HepG2 (cell line): ENCODE measurements at regions not wholly inside any gene's neighbourhood (a gene's known extent, or its start where the extent isn't known, plus 50 kb on each side); places are given as distances from the start of the nearest gene placed in this dataset.

Experiments used
- ATAD3A ChIP-seq: sonication (generic); formaldehyde crosslinking; IDR thresholded peaks from 2 replicates; pipeline ENCODE4 v1.4.0; 2020; ENCODE audit warnings: missing genetic modification reagents
- EP300 ChIP-seq, 3 experiments: sonication (generic) in 1 of 3; formaldehyde crosslinking in 1 of 3; IDR thresholded peaks; 2 replicates each; pipeline versions ENCODE4 v1.5.1 to v1.6.1; 2011 to 2020; ENCODE audit warnings: low read depth in 2 of 3, low read length in 2 of 3, borderline replicate concordance in 1 of 3, improper control_type of control experiment in 1 of 3, mild to moderate bottlenecking in 1 of 3, missing genetic modification reagents in 1 of 3, moderate library complexity in 1 of 3
- EZH2 ChIP-seq: conservative IDR thresholded peaks from 2 replicates; pipeline ENCODE4 v1.6.1; 2012; ENCODE audit warnings: mild to moderate bottlenecking, low read depth, low read length, moderate library complexity
- HDAC6 ChIP-seq: fragments of 200-600 bp; sonication (generic); IDR thresholded peaks from 2 replicates; pipeline ENCODE4 v1.7.0; 2017; ENCODE audit warnings: mild to moderate bottlenecking, antibody characterized with exemption, low read length, low read depth
- JUND ChIP-seq: sonication (generic); formaldehyde crosslinking; IDR thresholded peaks from 2 replicates; pipeline ENCODE4 v1.8.0; 2022; ENCODE audit warnings: mild to moderate bottlenecking, missing genetic modification reagents
- MAFF ChIP-seq: IDR thresholded peaks from 2 replicates; pipeline ENCODE4 v1.6.1; 2011; ENCODE audit warnings: low read depth, low read length, improper control_type of control experiment
- PBX3 ChIP-seq: sonication (generic); formaldehyde crosslinking; IDR thresholded peaks from 2 replicates; pipeline ENCODE4 v1.8.1; 2023; ENCODE audit warnings: missing genetic modification reagents, inconsistent platforms, borderline replicate concordance
- PHF20 ChIP-seq: sonication (generic); formaldehyde crosslinking; IDR thresholded peaks from 2 replicates; pipeline ENCODE4 v1.5.0; 2020; ENCODE audit warnings: mild to moderate bottlenecking, missing genetic modification reagents
- ZBTB34 ChIP-seq: sonication (generic); formaldehyde crosslinking; IDR thresholded peaks from 2 replicates; pipeline ENCODE4 v1.8.0; 2022; ENCODE audit warnings: mild to moderate bottlenecking, missing genetic modification reagents
- ZNF12 ChIP-seq: sonication (generic); formaldehyde crosslinking; IDR thresholded peaks from 2 replicates; pipeline ENCODE4 v1.5.0; 2020; ENCODE audit warnings: missing genetic modification reagents
- ZNF276 ChIP-seq: sonication (generic); formaldehyde crosslinking; IDR thresholded peaks from 2 replicates; pipeline ENCODE4 v1.4.0; 2020; ENCODE audit warnings: mild to moderate bottlenecking, low read depth, missing genetic modification reagents
- ZNF446 ChIP-seq: sonication (generic); formaldehyde crosslinking; IDR thresholded peaks from 2 replicates; pipeline ENCODE4 v1.5.0; 2020; ENCODE audit warnings: mild to moderate bottlenecking, missing genetic modification reagents
- ZNF556 ChIP-seq: sonication (generic); formaldehyde crosslinking; IDR thresholded peaks from 2 replicates; pipeline ENCODE4 v1.4.0; 2020; ENCODE audit warnings: mild to moderate bottlenecking, missing genetic modification reagents, borderline replicate concordance
- ZNF609 ChIP-seq: sonication (generic); formaldehyde crosslinking; IDR thresholded peaks from 2 replicates; pipeline ENCODE4 v1.4.0; 2020; ENCODE audit warnings: mild to moderate bottlenecking, missing genetic modification reagents, borderline replicate concordance
- ZNF660 ChIP-seq: sonication (generic); formaldehyde crosslinking; IDR thresholded peaks from 2 replicates; pipeline ENCODE4 v1.5.1; 2020; ENCODE audit warnings: mild to moderate bottlenecking, low read depth, missing genetic modification reagents, borderline replicate concordance
- ZNF782 ChIP-seq: sonication (generic); formaldehyde crosslinking; IDR thresholded peaks from 2 replicates; pipeline ENCODE4 v1.4.0; 2020; ENCODE audit warnings: missing genetic modification reagents, mild to moderate bottlenecking, borderline replicate concordance
- TF ChIP-seq, protein P1 (sequence below): sonication (generic); formaldehyde crosslinking; IDR thresholded peaks from 2 replicates; pipeline ENCODE4 v1.8.1; 2023; ENCODE audit warnings: missing genetic modification reagents, mild to moderate bottlenecking, borderline replicate concordance

DNA sequence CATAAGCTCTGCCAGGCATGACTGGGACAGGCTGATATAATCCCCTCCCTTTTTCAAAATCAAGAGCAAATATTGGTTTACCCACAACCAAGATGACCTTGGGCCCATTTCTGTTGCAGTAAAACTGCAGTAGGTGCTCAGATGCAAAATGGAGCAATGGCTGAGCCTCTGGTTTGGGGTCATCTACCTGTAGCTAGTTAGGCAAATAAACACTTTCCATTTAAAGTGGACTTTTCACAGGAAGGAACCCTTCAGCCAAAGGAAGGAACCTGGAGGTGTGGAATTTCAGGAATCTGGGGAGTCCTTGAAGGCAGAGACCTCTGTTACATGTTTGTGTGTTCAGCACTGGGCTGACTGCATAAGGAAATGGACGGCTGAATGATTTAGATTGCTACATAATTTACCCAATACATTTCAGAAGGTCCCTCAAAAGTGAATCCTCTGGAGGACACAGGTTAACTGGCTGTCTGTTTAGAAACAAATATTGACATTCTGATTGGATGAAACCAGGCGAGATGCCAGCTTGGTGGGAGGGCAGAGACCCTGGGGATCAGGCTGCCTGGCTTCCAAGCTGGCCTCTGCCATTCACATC, 170.1 kb upstream of the ZNF618 start (continued):
- TF ChIP-seq ZNF276 (CRISPR knock-in tag) (no peak), EP300 (IDR thresholded peaks at IDR 0.05; ENCODE audit: low read depth in 2 of 2, low read length in 2 of 2) (peak in 1 of 2 experiments; percentile 30; a peak in 1 of 4 replicates), EP300 (CRISPR knock-in tag; IDR thresholded peaks at IDR 0.05; ENCODE audit: borderline replicate concordance) (0 out of 2 replicates have a peak, but pooled peaks have one; percentile 24), ZNF782 (no peak), MAFF (no peak), ZNF660 (CRISPR knock-in tag) (no peak), ZNF446 (CRISPR knock-in tag) (no peak), ZBTB34 (CRISPR knock-in tag) (no peak), PHF20 (no peak), ZNF556 (CRISPR knock-in tag) (0 out of 2 replicates have a peak, but pooled peaks have one; percentile 26), EZH2 (no peak), ZNF609 (0 out of 2 replicates have a peak, but pooled peaks have one; percentile 63), ZNF12 (CRISPR knock-in tag) (no peak), ATAD3A (CRISPR knock-in tag) (no peak), JUND (CRISPR knock-in tag) (no peak), PBX3 (no peak), HDAC6 (no peak)
- TF ChIP-seq, protein P1, sequence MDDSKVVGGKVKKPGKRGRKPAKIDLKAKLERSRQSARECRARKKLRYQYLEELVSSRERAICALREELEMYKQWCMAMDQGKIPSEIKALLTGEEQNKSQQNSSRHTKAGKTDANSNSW, result no peak
